OCI-LY1 (cell line): ENCODE measurements at regions not wholly inside any gene's neighbourhood (a gene's known extent, or its start where the extent isn't known, plus 50 kb on each side); places are given as distances from the start of the nearest gene placed in this dataset.

Experiments used
- H2AFZ ChIP-seq: fragments of 200-600 bp; sonication (generic), shearing (Covaris generic); 2 replicates; pipeline ENCODE4 v1.6.0; 2014; ENCODE audit warnings: antibody characterized with exemption, mild to moderate bottlenecking, low read length
- H3F3A ChIP-seq: fragments of 200-600 bp; sonication (generic), shearing (Covaris generic); 2 replicates; pipeline ENCODE4 v1.6.0; 2014; ENCODE audit warnings: mild to moderate bottlenecking, antibody characterized with exemption, low read length, moderate library complexity; ENCODE audit not compliant: insufficient read depth
- H3K27ac ChIP-seq: fragments of 200-600 bp; sonication (generic); 2 replicates; pipeline ENCODE4 v1.5.1; 2014; ENCODE audit warnings: low read length, mixed run types, mild to moderate bottlenecking, low read depth; ENCODE audit not compliant: poor library complexity, severe bottlenecking
- H3K27me3 ChIP-seq: fragments of 200-600 bp; sonication (generic); 2 replicates; pipeline ENCODE4 v1.6.0; 2014; ENCODE audit warnings: antibody characterized with exemption, mild to moderate bottlenecking, low read length, moderate library complexity; ENCODE audit not compliant: insufficient read depth
- H3K36me3 ChIP-seq: fragments of 200-600 bp; sonication (generic); 2 replicates; pipeline ENCODE4 v1.6.1; 2014; ENCODE audit warnings: mild to moderate bottlenecking, antibody characterized with exemption, low read length, moderate library complexity, mixed read lengths; ENCODE audit not compliant: insufficient read depth
- H3K4me1 ChIP-seq: fragments of 200-600 bp; sonication (generic); 2 replicates; pipeline ENCODE4 v1.5.1; 2014; ENCODE audit warnings: mild to moderate bottlenecking, low read length, moderate library complexity; ENCODE audit not compliant: insufficient read depth, severe bottlenecking
- H3K4me2 ChIP-seq: fragments of 200-600 bp; sonication (generic), shearing (Covaris generic); 2 replicates; pipeline ENCODE4 v1.6.1; 2014; ENCODE audit warnings: low read length
- H3K4me3 ChIP-seq: fragments of 200-600 bp; sonication (generic); 2 replicates; pipeline ENCODE4 v1.5.1; 2014; ENCODE audit warnings: low read length, low read depth, mild to moderate bottlenecking, mixed read lengths; ENCODE audit not compliant: poor library complexity, severe bottlenecking
- H3K79me2 ChIP-seq: fragments of 200-600 bp; shearing (Covaris generic); 2 replicates; pipeline ENCODE4 v1.6.1; 2016; ENCODE audit warnings: mixed run types, low read length, mixed read lengths; ENCODE audit not compliant: insufficient read depth
- H3K9ac ChIP-seq: fragments of 200-600 bp; sonication (generic), shearing (Covaris generic); 2 replicates; pipeline ENCODE4 v1.6.1; 2014; ENCODE audit warnings: mild to moderate bottlenecking, low read length, mixed read lengths
- H3K9me2 ChIP-seq: fragments of 200-600 bp; sonication (generic), shearing (Covaris generic); 2 replicates; pipeline ENCODE4 v1.6.1; 2014; ENCODE audit warnings: low read depth, mild to moderate bottlenecking, low read length, mixed read lengths
- H3K9me3 ChIP-seq: fragments of 200-600 bp; shearing (Covaris generic); 2 replicates; pipeline ENCODE4 v1.6.1; 2014; ENCODE audit warnings: low read length, mixed read lengths
- H4K20me1 ChIP-seq: fragments of 200-600 bp; sonication (generic), shearing (Covaris generic); 2 replicates; pipeline ENCODE4 v1.6.0; 2016; ENCODE audit warnings: mild to moderate bottlenecking, low read length; ENCODE audit not compliant: insufficient read depth
- EZH2 ChIP-seq: fragments of 200-600 bp; sonication (generic), shearing (Covaris generic); IDR thresholded peaks from 2 replicates; pipeline ENCODE4 v1.8.0; 2017; ENCODE audit warnings: borderline replicate concordance, mixed run types, mild to moderate bottlenecking, antibody characterized with exemption, low read length, moderate library complexity, mixed read lengths
- TF ChIP-seq, protein P1 (sequence below): fragments of 200-600 bp; sonication (generic), shearing (Covaris generic); IDR thresholded peaks from 2 replicates; pipeline ENCODE4 v1.5.1; 2017; ENCODE audit warnings: mild to moderate bottlenecking, antibody characterized with exemption, low read length, moderate library complexity, mixed read lengths

DNA sequence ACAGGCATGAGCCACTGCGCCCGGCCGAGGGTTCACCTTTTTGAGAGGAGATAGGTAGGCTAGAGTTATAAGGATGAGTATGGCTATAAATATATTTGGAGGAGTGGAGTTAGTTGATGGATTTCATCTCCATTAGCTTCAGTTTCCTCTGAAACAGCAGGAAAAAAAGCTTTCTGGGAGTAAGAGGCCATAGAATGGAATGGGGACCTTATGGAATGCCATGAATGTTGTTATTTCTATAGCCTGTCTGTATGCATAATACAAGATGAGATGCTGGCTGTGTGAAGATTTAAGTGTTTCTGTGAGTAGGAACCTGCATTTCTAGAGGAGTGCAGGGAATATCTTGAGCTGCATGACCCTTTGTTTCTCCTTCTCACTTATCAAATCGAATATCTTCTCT is 114.9 kb upstream of the ARX start:
- Histone ChIP-seq H4K20me1 (no peaks in the 10 kb centered on the region), H3K27ac (no peak overlapping the region), H3K4me3 (no peak overlapping the region), H3K4me1 (no peaks in the 10 kb centered on the region), H3K27me3 (no peaks in the 10 kb centered on the region), H3K36me3 (no peaks in the 10 kb centered on the region), H3K79me2 (no peaks in the 10 kb centered on the region), H2AFZ (no peak overlapping the region), H3F3A (no peaks in the 10 kb centered on the region), H3K9ac (no peak overlapping the region), H3K4me2 (no peak overlapping the region), H3K9me3 (no peaks in the 10 kb centered on the region), H3K9me2 (no peaks in the 10 kb centered on the region)
- TF ChIP-seq, protein P1, sequence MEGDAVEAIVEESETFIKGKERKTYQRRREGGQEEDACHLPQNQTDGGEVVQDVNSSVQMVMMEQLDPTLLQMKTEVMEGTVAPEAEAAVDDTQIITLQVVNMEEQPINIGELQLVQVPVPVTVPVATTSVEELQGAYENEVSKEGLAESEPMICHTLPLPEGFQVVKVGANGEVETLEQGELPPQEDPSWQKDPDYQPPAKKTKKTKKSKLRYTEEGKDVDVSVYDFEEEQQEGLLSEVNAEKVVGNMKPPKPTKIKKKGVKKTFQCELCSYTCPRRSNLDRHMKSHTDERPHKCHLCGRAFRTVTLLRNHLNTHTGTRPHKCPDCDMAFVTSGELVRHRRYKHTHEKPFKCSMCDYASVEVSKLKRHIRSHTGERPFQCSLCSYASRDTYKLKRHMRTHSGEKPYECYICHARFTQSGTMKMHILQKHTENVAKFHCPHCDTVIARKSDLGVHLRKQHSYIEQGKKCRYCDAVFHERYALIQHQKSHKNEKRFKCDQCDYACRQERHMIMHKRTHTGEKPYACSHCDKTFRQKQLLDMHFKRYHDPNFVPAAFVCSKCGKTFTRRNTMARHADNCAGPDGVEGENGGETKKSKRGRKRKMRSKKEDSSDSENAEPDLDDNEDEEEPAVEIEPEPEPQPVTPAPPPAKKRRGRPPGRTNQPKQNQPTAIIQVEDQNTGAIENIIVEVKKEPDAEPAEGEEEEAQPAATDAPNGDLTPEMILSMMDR = no peak
- no peak for TF ChIP-seq EZH2

GRCh38 chrX:25125483-25125882 is 109.7 kb upstream of the ARX start:
- Histone ChIP-seq H3K27ac (no peak overlapping the region), H3K27me3 (no peaks in the 10 kb centered on the region), H3K9me2 (no peaks in the 10 kb centered on the region), H3F3A (no peaks in the 10 kb centered on the region), H3K4me2 (no peak overlapping the region), H3K4me1 (no peaks in the 10 kb centered on the region), H3K9me3 (no peaks in the 10 kb centered on the region), H4K20me1 (no peaks in the 10 kb centered on the region), H2AFZ (no peak overlapping the region), H3K36me3 (no peaks in the 10 kb centered on the region), H3K4me3 (no peak overlapping the region), H3K79me2 (no peaks in the 10 kb centered on the region), H3K9ac (no peak overlapping the region)
- no peak for TF ChIP-seq EZH2
- TF ChIP-seq, protein P1 = no peak

GRCh38 chrX:25124391-25124790 is 108.6 kb upstream of the ARX start:
- no peak overlapping the region for H3K27ac ChIP-seq
- H3K9me2 ChIP-seq = no peaks in the 10 kb centered on the region
- H3K4me1 ChIP-seq = no peaks in the 10 kb centered on the region
- H3K4me2 ChIP-seq = no peak overlapping the region
- H4K20me1 ChIP-seq = no peaks in the 10 kb centered on the region
- no peak overlapping the region for H2AFZ ChIP-seq
- no peaks in the 10 kb centered on the region for H3F3A ChIP-seq
- no peak for TF ChIP-seq EZH2
- TF ChIP-seq, protein P1 = no peak
- H3K36me3 ChIP-seq = no peaks in the 10 kb centered on the region
- H3K27me3 ChIP-seq = no peaks in the 10 kb centered on the region
- no peak overlapping the region for H3K9ac ChIP-seq
- H3K79me2 ChIP-seq = no peaks in the 10 kb centered on the region
- H3K9me3 ChIP-seq = no peaks in the 10 kb centered on the region
- no peak overlapping the region for H3K4me3 ChIP-seq
